PC-3 (cell line): ENCODE measurements at regions not wholly inside any gene's neighbourhood (a gene's known extent, or its start where the extent isn't known, plus 50 kb on each side); places are given as distances from the start of the nearest gene placed in this dataset.

Experiments
- CTCF ChIP-seq: fragments of 300-600 bp; sonication (generic); conservative IDR thresholded peaks from 2 replicates; pipeline ENCODE4 v1.5.1; 2017; ENCODE audit warnings: antibody characterized with exemption, low read depth, mild to moderate bottlenecking, low read length
- EZH2 ChIP-seq: fragments of 300-600 bp; sonication (generic); IDR thresholded peaks from one replicate; pipeline ENCODE4 v1.6.1; 2017; ENCODE audit warnings: antibody characterized with exemption, mild to moderate bottlenecking, low read length; ENCODE audit not compliant: unreplicated experiment

DNA sequence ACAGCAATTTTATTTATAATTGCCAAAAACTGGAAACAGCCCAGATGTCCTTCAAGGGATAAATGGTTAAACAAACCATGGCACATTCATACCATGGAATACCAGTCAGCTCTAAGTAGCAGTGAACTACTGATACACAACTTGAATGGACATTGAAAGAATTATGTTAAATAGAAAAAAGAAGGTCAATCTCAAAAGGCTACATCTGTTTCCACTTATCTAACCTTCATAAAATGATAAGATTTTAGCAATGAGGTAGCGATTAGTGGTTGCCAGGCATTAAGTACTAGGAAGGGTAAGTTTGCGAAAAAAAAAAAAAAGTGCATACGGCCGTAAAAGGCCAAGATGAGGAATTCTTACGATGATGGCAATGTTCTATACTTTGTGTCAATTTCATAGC, 738.7 kb upstream of the ANO3 start:
- TF ChIP-seq CTCF (no peak), EZH2 (no peak)
